HPDE6-E6E7 (cell line): ENCODE measurements at regions not wholly inside any gene's neighbourhood (a gene's known extent, or its start where the extent isn't known, plus 50 kb on each side); places are given as distances from the start of the nearest gene placed in this dataset.
"Not testable (repeated sequence)": the region's sequence is repeated elsewhere in the genome, so short reads cannot be mapped to it uniquely, and the experiment has no call there.

Experiments
- DNase-seq: peaks from one replicate; pipeline ENCODE4 v3.0.0; 2011; ENCODE audit warnings: missing footprints; ENCODE audit errors: extremely low spot score

DNA sequence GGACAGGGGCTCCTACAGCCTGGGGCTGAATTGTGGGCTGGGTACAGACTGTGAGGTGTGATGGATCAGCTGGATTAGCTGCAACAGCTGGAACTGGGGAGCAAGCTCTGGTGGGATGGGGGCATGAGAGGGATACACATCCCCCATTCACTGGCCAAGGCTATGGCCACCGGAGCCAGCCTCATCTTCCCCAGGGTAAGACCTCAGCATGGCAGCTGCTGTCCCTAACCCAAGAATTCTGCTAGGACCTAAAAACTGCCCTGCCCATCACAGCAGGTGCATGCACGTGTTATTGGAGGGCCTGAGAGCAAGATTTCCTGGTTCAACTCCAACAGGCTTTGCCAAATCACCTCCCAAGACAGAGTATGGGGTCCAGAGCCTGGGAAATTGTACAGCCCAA lies 258.6 kb upstream of the AGTR2 start:
- DNase-seq: no peak

DNA sequence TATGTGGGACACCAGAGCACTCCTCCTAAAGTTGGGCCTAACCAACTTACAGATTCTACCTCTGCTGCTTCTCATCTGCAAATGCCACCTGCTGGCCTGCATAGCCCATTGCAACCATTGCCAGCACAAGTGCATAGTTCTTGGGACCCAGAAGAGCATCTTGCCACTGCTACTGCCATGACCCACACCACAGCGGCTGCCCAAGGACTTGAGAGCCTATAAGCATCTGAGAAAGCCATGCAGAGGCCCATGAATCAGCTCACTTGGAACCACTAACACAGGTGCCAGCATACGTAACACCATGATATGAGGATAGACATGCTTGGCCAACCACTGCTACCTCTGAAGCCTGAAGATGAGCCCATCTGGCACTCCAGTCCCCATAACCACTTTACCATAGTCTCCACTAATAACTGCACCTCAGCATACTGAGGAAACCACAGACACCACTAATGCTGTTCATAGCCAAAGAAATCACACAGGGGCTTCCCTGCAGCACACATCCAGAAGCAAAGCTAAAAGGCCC lies 258.1 kb upstream of the AGTR2 start:
- no peak for DNase-seq

GRCh38 chrX:115913575-115913974 lies 257.0 kb upstream of the AGTR2 start:
- no peak for DNase-seq

DNA sequence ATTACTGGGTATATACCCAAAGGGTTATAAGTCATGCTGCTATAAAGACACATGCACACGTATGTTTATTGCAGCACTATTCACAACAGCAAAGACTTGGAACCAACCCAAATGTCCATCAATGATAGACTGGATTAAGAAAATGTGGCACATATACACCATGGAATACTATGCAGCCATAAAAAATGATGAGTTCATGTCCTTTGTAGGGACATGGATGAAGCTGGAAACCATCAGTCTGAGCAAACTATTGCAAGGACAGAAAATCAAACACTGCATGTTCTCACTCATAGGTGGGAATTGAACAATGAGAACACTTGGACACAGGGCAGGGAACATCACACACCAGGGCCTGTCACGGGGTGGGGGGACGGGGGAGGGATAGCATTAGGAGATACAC lies 254.9 kb upstream of the AGTR2 start:
- DNase-seq: not testable (repeated sequence)

- no peak for DNase-seq
These were observed 241.1 kb upstream of the AGTR2 start for GRCh38 chrX:115929480-115929879.

- DNase-seq: no peak
These were observed 234.5 kb upstream of the AGTR2 start for GRCh38 chrX:115936008-115936407.

- DNase-seq: no peak
These were observed 231.5 kb upstream of the AGTR2 start for GRCh38 chrX:115939070-115939469.

- no peak for DNase-seq
These were observed 230.8 kb upstream of the AGTR2 start for GRCh38 chrX:115939636-115940160.

GRCh38 chrX:115940348-115940747 lies 230.2 kb upstream of the AGTR2 start:
- DNase-seq: no peak

- DNase-seq: no peak
These were observed 229.6 kb upstream of the AGTR2 start for GRCh38 chrX:115940888-115941332.

DNA sequence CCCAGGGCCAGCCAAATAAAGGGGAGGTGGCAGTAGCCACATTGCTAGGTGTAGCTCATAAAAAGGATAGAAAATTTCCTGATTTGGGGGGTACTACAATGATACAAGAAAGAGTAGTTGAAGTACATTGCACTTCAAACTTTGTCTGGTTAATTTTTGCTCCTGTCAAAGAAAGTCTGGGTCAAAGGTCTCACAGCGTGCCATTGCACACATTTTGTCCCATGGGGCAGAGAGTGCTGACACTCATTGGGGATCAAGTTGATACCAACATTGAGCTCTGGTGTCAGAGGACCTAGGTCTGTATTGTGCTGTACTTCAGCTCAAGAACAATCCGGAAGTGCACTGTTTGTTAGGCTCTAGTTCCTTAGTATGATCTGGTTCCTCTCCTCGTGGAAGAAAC lies 229.2 kb upstream of the AGTR2 start:
- DNase-seq: no peak

- no peak for DNase-seq
These were observed 224.5 kb upstream of the AGTR2 start for GRCh38 chrX:115946059-115946458.

GRCh38 chrX:115948018-115948923 lies 222.3 kb upstream of the AGTR2 start:
- DNase-seq: no peak

- DNase-seq: no peak
These were observed 220.4 kb upstream of the AGTR2 start for GRCh38 chrX:115949900-115950822.

GRCh38 chrX:115952417-115953092 lies 218.0 kb upstream of the AGTR2 start:
- DNase-seq: no peak

DNA sequence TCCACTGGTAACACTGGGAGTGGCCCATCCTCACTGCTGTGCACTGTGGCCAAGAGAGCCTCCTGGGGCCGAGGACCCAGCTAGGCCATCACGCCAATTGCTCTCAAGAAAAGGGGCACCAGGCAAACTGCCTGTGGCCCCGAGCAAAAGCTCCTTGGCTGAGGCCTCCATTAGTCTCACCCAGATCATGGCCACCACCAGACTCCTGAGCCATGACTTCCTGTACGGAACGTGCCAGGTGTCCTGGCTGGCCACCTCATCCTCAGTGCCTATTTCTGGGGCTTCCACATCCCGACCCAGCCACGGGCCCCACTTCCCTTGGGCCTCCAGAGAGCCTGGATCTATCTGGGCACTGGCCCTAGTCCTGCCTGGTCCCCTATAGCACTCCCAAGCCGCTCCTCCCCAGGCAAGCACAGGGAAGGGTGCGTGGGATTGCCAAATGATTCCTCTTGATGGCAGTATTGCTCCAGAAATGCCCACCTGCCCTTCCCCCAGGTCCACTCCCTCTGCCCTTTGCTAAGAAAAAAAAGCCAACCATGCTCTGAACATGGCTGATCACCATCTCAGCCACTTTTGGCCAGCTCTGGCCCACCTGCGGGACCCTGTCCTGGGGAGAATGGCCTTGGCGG lies 212.6 kb upstream of the AGTR2 start:
- no peak for DNase-seq

GRCh38 chrX:115958687-115959359 lies 211.7 kb upstream of the AGTR2 start:
- DNase-seq: no peak

DNA sequence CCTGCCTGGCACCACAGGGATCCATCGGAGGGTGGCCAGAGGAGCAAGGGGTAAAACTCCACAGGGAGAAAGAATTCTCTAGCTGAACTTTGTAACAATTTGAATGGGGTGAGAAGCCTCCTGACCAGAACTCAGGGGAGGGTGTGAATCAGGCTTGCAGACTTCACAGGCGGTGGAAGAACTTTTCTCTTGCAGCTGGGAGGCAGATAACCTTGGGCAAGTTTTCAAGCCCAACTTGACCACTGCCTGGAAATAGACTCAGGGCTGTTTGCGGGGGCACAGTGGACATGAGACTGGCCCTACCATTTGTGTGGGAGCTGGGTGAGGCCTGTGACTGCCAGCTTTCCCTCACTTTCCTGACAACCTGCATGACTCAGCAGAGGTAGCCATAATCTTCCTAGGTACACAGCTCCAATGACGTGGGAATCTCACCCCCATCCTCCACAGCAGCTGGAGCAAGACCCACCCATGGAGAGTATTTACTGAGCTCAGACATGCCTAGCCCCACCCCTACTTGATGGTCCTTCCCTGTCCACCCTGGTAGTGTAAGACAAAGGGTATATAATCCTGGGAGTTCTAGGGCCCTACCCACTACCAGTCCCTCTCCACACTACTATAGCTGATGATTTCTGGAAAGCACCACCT lies 210.0 kb upstream of the AGTR2 start:
- no peak for DNase-seq

- no peak for DNase-seq
These were observed 203.6 kb upstream of the AGTR2 start for GRCh38 chrX:115966920-115967319.
